Ovary (tissue), 3 donors: ENCODE measurements at regions not wholly inside any gene's neighbourhood (a gene's known extent, or its start where the extent isn't known, plus 50 kb on each side); places are given as distances from the start of the nearest gene placed in this dataset.

ENCODE experiments used
- EP300 ChIP-seq: sonication (generic); formaldehyde crosslinking; IDR thresholded peaks from one replicate; pipeline ENCODE4 v1.6.1; 2017; ENCODE audit warnings: antibody characterized with exemption
- TF ChIP-seq, protein P1 (sequence below), 3 donors: fragments of 450-650 bp in 2 of 3; fragments of 200-600 bp in 1 of 3; IDR thresholded peaks; one replicate each; pipeline versions ENCODE4 v1.5.1 to v1.8.0; 2016 to 2022; ENCODE audit warnings: antibody characterized with exemption in 3 of 3, mild to moderate bottlenecking in 1 of 3
- donor health status: DM: no; HTN: no; CAD: no.

GRCh38 chr18:57299931-57300330 lies 52.4 kb upstream of the ST8SIA3 start:
- TF ChIP-seq EP300, result no peak
- TF ChIP-seq, protein P1, sequence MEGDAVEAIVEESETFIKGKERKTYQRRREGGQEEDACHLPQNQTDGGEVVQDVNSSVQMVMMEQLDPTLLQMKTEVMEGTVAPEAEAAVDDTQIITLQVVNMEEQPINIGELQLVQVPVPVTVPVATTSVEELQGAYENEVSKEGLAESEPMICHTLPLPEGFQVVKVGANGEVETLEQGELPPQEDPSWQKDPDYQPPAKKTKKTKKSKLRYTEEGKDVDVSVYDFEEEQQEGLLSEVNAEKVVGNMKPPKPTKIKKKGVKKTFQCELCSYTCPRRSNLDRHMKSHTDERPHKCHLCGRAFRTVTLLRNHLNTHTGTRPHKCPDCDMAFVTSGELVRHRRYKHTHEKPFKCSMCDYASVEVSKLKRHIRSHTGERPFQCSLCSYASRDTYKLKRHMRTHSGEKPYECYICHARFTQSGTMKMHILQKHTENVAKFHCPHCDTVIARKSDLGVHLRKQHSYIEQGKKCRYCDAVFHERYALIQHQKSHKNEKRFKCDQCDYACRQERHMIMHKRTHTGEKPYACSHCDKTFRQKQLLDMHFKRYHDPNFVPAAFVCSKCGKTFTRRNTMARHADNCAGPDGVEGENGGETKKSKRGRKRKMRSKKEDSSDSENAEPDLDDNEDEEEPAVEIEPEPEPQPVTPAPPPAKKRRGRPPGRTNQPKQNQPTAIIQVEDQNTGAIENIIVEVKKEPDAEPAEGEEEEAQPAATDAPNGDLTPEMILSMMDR (IDR thresholded peaks at IDR 0.05), result no peak
